Fibroblast of lung (primary cell): ENCODE measurements at regions not wholly inside any gene's neighbourhood (a gene's known extent, or its start where the extent isn't known, plus 50 kb on each side); places are given as distances from the start of the nearest gene placed in this dataset.

Experiments used
- DNase-seq, 2 donors: peaks; one replicate each; pipeline versions ENCODE4 v3.0.0 to v3.0.0-alpha.2; 2010; ENCODE audit warnings: low read depth in 2 of 2
- H2AFZ ChIP-seq: 2 replicates; pipeline ENCODE4 v1.5.1; 2012; ENCODE audit warnings: low read length, control low read depth, inconsistent platforms
- H3K27ac ChIP-seq: 2 replicates; pipeline ENCODE4 v1.5.1; 2011; ENCODE audit warnings: low read length, control low read depth; ENCODE audit not compliant: insufficient read depth
- H3K27me3 ChIP-seq: 2 replicates; pipeline ENCODE4 v1.5.1; 2011; ENCODE audit warnings: mild to moderate bottlenecking, low read length; ENCODE audit not compliant: control insufficient read depth, insufficient read depth
- H3K36me3 ChIP-seq: 2 replicates; pipeline ENCODE4 v1.5.1; 2011; ENCODE audit warnings: low read length; ENCODE audit not compliant: control insufficient read depth, insufficient read depth
- H3K4me1 ChIP-seq: 2 replicates; pipeline ENCODE4 v1.5.1; 2011; ENCODE audit warnings: low read length; ENCODE audit not compliant: control insufficient read depth, insufficient read depth; ENCODE audit errors: extremely low read depth
- H3K4me2 ChIP-seq: 2 replicates; pipeline ENCODE4 v1.5.1; 2011; ENCODE audit warnings: low read length, control low read depth; ENCODE audit not compliant: insufficient read depth; ENCODE audit errors: extremely low read depth
- H3K4me3 ChIP-seq, 4 experiments: fragments of 200-600 bp in 1 of 4; sonication (generic) in 1 of 4; replicated peaks in 1 of 4; 2 replicates each; pipeline ENCODE4 v1.5.1; 2011 to 2016; ENCODE audit warnings: low read length in 4 of 4, low read depth in 3 of 4, mild to moderate bottlenecking in 3 of 4, control low read depth in 2 of 4, inconsistent platforms in 1 of 4, mixed read lengths in 1 of 4; ENCODE audit not compliant: insufficient read depth in 1 of 4; ENCODE audit errors: control extremely low read depth in 1 of 4
- H3K79me2 ChIP-seq: 2 replicates; pipeline ENCODE4 v1.5.1; 2012; ENCODE audit warnings: mild to moderate bottlenecking, low read length, inconsistent platforms; ENCODE audit not compliant: control insufficient read depth, insufficient read depth
- H3K9ac ChIP-seq: 2 replicates; pipeline ENCODE4 v1.5.1; 2011; ENCODE audit warnings: mild to moderate bottlenecking, low read length, control low read depth; ENCODE audit not compliant: insufficient read depth
- H3K9me3 ChIP-seq: 2 replicates; pipeline ENCODE4 v1.5.1; 2012; ENCODE audit warnings: low read depth, low read length; ENCODE audit not compliant: control insufficient read depth, insufficient read depth
- H4K20me1 ChIP-seq: 2 replicates; pipeline ENCODE4 v1.5.1; 2011; ENCODE audit warnings: low read length; ENCODE audit not compliant: control insufficient read depth, insufficient read depth; ENCODE audit errors: extremely low read depth
- CTCF ChIP-seq, 2 donors: IDR thresholded peaks in 1 of 2; conservative IDR thresholded peaks in 1 of 2; 1 replicate in 1 of 2; 2 replicates in 1 of 2; pipeline ENCODE4 v1.5.1; 2011 to 2012; ENCODE audit warnings: low read length in 2 of 2, control low read depth in 1 of 2, inconsistent platforms in 1 of 2, low read depth in 1 of 2, mild to moderate bottlenecking in 1 of 2
- EZH2 ChIP-seq: IDR thresholded peaks from 2 replicates; pipeline ENCODE4 v1.5.1; 2012; ENCODE audit warnings: low read length, control low read depth, mild to moderate bottlenecking; ENCODE audit errors: missing control alignments

GRCh38 chr9:108196332-108197007 lies 659.3 kb downstream of the ACTL7B start:
- Histone ChIP-seq H4K20me1 (no peaks in the 10 kb centered on the region), H3K4me1 (no peaks in the 10 kb centered on the region), H3K27ac (no peak overlapping the region), H3K79me2 (no peaks in the 10 kb centered on the region), H3K9ac (no peak overlapping the region), H3K36me3 (no peaks in the 10 kb centered on the region), H3K27me3 (no peaks in the 10 kb centered on the region), H2AFZ (no peak overlapping the region), H3K4me2 (no peak overlapping the region), H3K9me3 (no peaks in the 10 kb centered on the region), H3K4me3 (no peak overlapping the region)
- no peak for TF ChIP-seq CTCF (conservative IDR thresholded peaks at IDR 0.05 in 1 of 2, IDR thresholded peaks at IDR 0.05 in 1 of 2; ENCODE audit: low read depth in 1 of 2, low read length in 2 of 2)
- TF ChIP-seq EZH2 = no peak
- DNase-seq = no peak

- Histone ChIP-seq H3K27ac (no peak overlapping the region), H2AFZ (no peak overlapping the region), H3K9ac (no peak overlapping the region), H3K9me3 (no peaks in the 10 kb centered on the region), H3K36me3 (no peaks in the 10 kb centered on the region), H4K20me1 (no peaks in the 10 kb centered on the region), H3K27me3 (no peaks in the 10 kb centered on the region), H3K4me2 (no peak overlapping the region), H3K4me1 (no peaks in the 10 kb centered on the region), H3K4me3 (no peak overlapping the region), H3K79me2 (no peaks in the 10 kb centered on the region)
- TF ChIP-seq CTCF (conservative IDR thresholded peaks at IDR 0.05 in 1 of 2, IDR thresholded peaks at IDR 0.05 in 1 of 2; ENCODE audit: low read depth in 1 of 2, low read length in 2 of 2) (no peak), EZH2 (no peak)
- DNase-seq = no peak
These were observed 661.6 kb downstream of the ACTL7B start for GRCh38 chr9:108194154-108194553.

- no peak overlapping the region for H3K4me2 ChIP-seq
- no peaks in the 10 kb centered on the region for H3K36me3 ChIP-seq
- H4K20me1 ChIP-seq = no peaks in the 10 kb centered on the region
- DNase-seq = no peak
- no peak overlapping the region for H3K4me3 ChIP-seq
- no peak overlapping the region for H3K9ac ChIP-seq
- no peaks in the 10 kb centered on the region for H3K4me1 ChIP-seq
- TF ChIP-seq CTCF (conservative IDR thresholded peaks at IDR 0.05 in 1 of 2, IDR thresholded peaks at IDR 0.05 in 1 of 2; ENCODE audit: low read depth in 1 of 2, low read length in 2 of 2) (no peak), EZH2 (no peak)
- H2AFZ ChIP-seq = no peak overlapping the region
- no peak overlapping the region for H3K27ac ChIP-seq
- no peaks in the 10 kb centered on the region for H3K9me3 ChIP-seq
- no peaks in the 10 kb centered on the region for H3K79me2 ChIP-seq
- no peaks in the 10 kb centered on the region for H3K27me3 ChIP-seq
These were observed 662.6 kb downstream of the ACTL7B start for GRCh38 chr9:108193026-108193710.
